Heart left ventricle (tissue), 16 donors: ENCODE measurements at regions not wholly inside any gene's neighbourhood (a gene's known extent, or its start where the extent isn't known, plus 50 kb on each side); places are given as distances from the start of the nearest gene placed in this dataset.

Source experiments
- ATAC-seq, 4 donors: fragments of 200-7000 bp; cut with Tn5 transposase; one replicate each; pipeline ENCODE4 v1.9.1; 2020 to 2022; ENCODE audit warnings: moderate library complexity in 4 of 4, mild to moderate bottlenecking in 3 of 4, moderate number of reproducible peaks in 1 of 4
- DNase-seq, 5 donors: peaks; one replicate each; pipeline ENCODE4 v3.0.0-alpha.2; 2020
- H3K27ac ChIP-seq, 12 donors: fragments of 200-600 bp; sonication (generic) in 4 of 12; one replicate each; pipeline versions ENCODE4 v1.5.0 to v1.8.0; 2016 to 2022; ENCODE audit warnings: mild to moderate bottlenecking in 2 of 12
- H3K27me3 ChIP-seq, 9 donors: fragments of 200-600 bp; sonication (generic) in 2 of 9; one replicate each; pipeline versions ENCODE4 v1.5.1 to v1.8.0; 2016 to 2022; ENCODE audit warnings: mild to moderate bottlenecking in 3 of 9
- H3K36me3 ChIP-seq, 9 donors: fragments of 200-600 bp; sonication (generic) in 2 of 9; one replicate each; pipeline versions ENCODE4 v1.5.0 to v1.8.0; 2018 to 2022; ENCODE audit warnings: mild to moderate bottlenecking in 2 of 9
- H3K4me1 ChIP-seq, 12 donors: fragments of 200-600 bp; sonication (generic) in 4 of 12; one replicate each; pipeline versions ENCODE4 v1.5.0 to v1.8.0; 2016 to 2022; ENCODE audit warnings: mild to moderate bottlenecking in 3 of 12
- H3K4me3 ChIP-seq, 12 donors: fragments of 200-600 bp; sonication (generic) in 4 of 12; one replicate each; pipeline versions ENCODE4 v1.5.0 to v1.8.0; 2017 to 2022; ENCODE audit warnings: mild to moderate bottlenecking in 9 of 12, moderate library complexity in 4 of 12
- H3K9me3 ChIP-seq, 12 donors: fragments of 200-600 bp; sonication (generic) in 4 of 12; one replicate each; pipeline versions ENCODE4 v1.5.0 to v1.8.0; 2016 to 2022; ENCODE audit warnings: mild to moderate bottlenecking in 1 of 12
- CTCF ChIP-seq, 12 donors: fragments of 200-600 bp; sonication (generic) in 4 of 12; IDR thresholded peaks; one replicate each; pipeline versions ENCODE4 v1.5.0 to v1.8.0; 2018 to 2022; ENCODE audit warnings: antibody characterized with exemption in 12 of 12, mild to moderate bottlenecking in 5 of 12
- POLR2A ChIP-seq, 2 donors: fragments of 450-650 bp; IDR thresholded peaks; one replicate each; pipeline ENCODE4 v1.6.1; 2017; ENCODE audit warnings: antibody characterized with exemption in 2 of 2, mild to moderate bottlenecking in 2 of 2, moderate library complexity in 2 of 2
- WGBS, 4 donors: extraction: QIAGEN DNeasy Blood & Tissue Kit in 2 of 4; methylation state at CpG; one replicate each; pipeline versions ENCODE4 v1.1.5 to v1.1.7; 2013 to 2018; 5-methylcytosine and 5-hydroxymethylcytosine counted together
- intact Hi-C, 10 donors: fragments of 100-400 bp; cut with DNase I; formaldehyde crosslinking; loops; one replicate each; pipeline versions ENCODE4 v1.11.1 to v1.14.2; 2022
- donor health status: ischemic (EF 13 %, LVEDD 7.1; RV severe dilation, severe dysfunction).
- donor health status: healthy with polysubstance abuse.
- donor health status: DM: no; HTN: yes; CAD: no.
- donor health status: DM: no; HTN: no; CAD: no.
- donor health status: ischemic (EF 25% LVEDD 6.9; RV normal size, moderate dysfunction).
- donor health status: ischemic (EF 25% LVEDD 5.7; RV mildly dilated, moderate dysfunction).
- donor health status: healthy.
- donor health status: DM: yes; HTN: yes; CAD: no.
- donor health status: ischemic (EF 35%, LVEDD 5.7; RV mildly dilated, moderate dysfunction).
- donor health status: nonischemic (EF 11% LVEDD 7.7; RV severe dilation, severe dysfunction).
- donor health status: DM: yes; HTN: yes; CAD: no.
- donor health status: PGD.
- donor health status: ischemic (EF 29% LVEDD 5.4; RV normal size, mild dysfunction).
- donor health status: nonischemic (EF 23%, LVEDD 6.1; RV moderate dilation, normal function).

DNA sequence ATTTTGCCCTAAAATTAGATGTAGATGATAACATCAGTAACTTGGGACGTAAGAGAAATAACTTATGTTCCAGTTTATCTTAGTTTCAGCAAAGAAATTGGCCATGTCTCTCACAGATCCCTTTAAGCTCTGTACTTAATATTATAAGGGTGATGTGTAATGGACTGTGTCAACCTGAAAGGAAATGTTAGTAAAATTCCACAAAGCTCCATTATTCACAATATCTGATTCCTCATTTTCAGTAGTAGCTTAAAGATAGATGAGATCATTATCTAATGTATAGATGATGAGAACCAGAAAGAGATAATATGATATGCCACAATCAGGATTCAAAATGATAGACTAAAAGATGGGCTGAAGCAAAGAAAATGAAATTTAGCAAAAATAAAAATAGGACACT lies 316.8 kb upstream of the CHRM2 start:
- TF ChIP-seq CTCF (IDR thresholded peaks at IDR 0.05) (no peak), POLR2A (IDR thresholded peaks at IDR 0.05) (no peak)
- no peak for ATAC-seq
- Histone ChIP-seq H3K4me1 (no peaks in the 10 kb centered on the region), H3K4me3 (no peak overlapping the region), H3K27ac (no peak overlapping the region), H3K9me3 (no peaks in the 10 kb centered on the region), H3K36me3 (no peaks in the 10 kb centered on the region), H3K27me3 (no peaks in the 10 kb centered on the region)
- intact Hi-C loops: no loop called here
- DNase-seq: no peak
- WGBS, 4 donors: 73 to 87% (median 80%) methylated on average over 1 of the region's 1 CpG

DNA sequence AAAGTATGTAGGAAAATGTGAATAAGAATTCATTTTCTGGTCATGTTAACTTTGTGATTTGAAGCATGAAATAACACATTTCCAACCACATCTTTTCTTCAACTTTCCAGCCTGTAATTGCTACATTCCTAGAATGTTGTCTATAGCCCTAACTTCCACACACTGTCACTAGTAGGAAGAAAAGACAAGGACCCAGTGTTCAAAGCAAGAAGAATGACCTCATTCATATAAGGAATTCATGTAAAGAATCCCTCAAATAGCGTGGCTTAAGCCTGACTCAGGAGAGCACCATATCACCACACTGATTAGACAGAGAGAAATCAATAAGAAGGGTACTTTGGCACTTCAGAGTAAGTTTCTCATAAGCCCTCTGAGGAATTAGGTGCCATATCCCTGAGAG lies 318.7 kb upstream of the CHRM2 start:
- Histone ChIP-seq H3K4me3 (no peak overlapping the region), H3K9me3 (no peaks in the 10 kb centered on the region), H3K4me1 (no peaks in the 10 kb centered on the region), H3K27me3 (no peaks in the 10 kb centered on the region), H3K27ac (no peak overlapping the region), H3K36me3 (no peaks in the 10 kb centered on the region)
- ATAC-seq (no peak), DNase-seq (no peak)
- TF ChIP-seq CTCF (IDR thresholded peaks at IDR 0.05): no peak
- no peak for TF ChIP-seq POLR2A (IDR thresholded peaks at IDR 0.05)
- 48 to 75% (median 61%) methylated on average over 1 of the region's 1 CpG for WGBS, 4 donors
- intact Hi-C loops: no loop called here

DNA sequence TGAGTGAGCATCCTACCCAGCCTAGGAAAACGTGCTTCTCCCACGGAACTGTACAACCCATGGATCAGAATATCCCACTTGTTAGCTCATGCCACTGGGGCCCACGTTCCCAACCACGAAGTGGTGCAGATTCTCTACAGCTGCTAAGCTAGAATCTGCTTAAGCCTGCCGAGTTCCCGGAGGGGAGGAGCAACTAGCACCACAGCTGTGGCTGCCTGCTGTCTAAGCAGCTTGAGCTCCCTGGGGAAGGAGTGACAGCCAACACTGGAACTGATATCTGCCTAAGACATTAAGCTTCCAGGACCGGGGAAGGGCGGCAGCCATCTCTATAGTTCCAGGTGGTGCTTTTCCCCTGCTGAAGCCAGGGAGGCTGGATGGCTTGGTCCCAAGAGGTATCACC lies 334.7 kb upstream of the CHRM2 start:
- Histone ChIP-seq H3K27ac (no peak overlapping the region), H3K4me3 (no peak overlapping the region), H3K27me3 (peaks cover 0 to 3% (median 0%) of the 10 kb centered on the region in 9 donors), H3K4me1 (no peaks in the 10 kb centered on the region), H3K36me3 (no peaks in the 10 kb centered on the region), H3K9me3 (peaks cover 0 to 27% (median 0%) of the 10 kb centered on the region in 12 donors)
- TF ChIP-seq POLR2A (IDR thresholded peaks at IDR 0.05) (no peak), CTCF (IDR thresholded peaks at IDR 0.05) (no peak)
- ATAC-seq: no peak
- intact Hi-C loops: no loop called here
- WGBS, 4 donors: 62 to 68% (median 66%) methylated on average over 5 to 8 of the region's 8 CpGs
- no peak for DNase-seq

- Histone ChIP-seq H3K27me3 (peaks cover 0 to 3% (median 0%) of the 10 kb centered on the region in 9 donors), H3K36me3 (no peaks in the 10 kb centered on the region), H3K27ac (no peak overlapping the region), H3K4me1 (no peaks in the 10 kb centered on the region), H3K9me3 (peaks cover 0 to 7% (median 0%) of the 10 kb centered on the region in 12 donors), H3K4me3 (no peak overlapping the region)
- DNase-seq: no peak
- intact Hi-C loops: no loop called here
- TF ChIP-seq CTCF (IDR thresholded peaks at IDR 0.05) (no peak), POLR2A (IDR thresholded peaks at IDR 0.05) (no peak)
- no peak for ATAC-seq
Observed at GRCh38 chr7:136530831-136531230, 337.6 kb upstream of the CHRM2 start.
